ENCODE measurements at regions not wholly inside any gene's neighbourhood (a gene's known extent, or its start where the extent isn't known, plus 50 kb on each side); places are given as distances from the start of the nearest gene placed in this dataset.

DNA sequence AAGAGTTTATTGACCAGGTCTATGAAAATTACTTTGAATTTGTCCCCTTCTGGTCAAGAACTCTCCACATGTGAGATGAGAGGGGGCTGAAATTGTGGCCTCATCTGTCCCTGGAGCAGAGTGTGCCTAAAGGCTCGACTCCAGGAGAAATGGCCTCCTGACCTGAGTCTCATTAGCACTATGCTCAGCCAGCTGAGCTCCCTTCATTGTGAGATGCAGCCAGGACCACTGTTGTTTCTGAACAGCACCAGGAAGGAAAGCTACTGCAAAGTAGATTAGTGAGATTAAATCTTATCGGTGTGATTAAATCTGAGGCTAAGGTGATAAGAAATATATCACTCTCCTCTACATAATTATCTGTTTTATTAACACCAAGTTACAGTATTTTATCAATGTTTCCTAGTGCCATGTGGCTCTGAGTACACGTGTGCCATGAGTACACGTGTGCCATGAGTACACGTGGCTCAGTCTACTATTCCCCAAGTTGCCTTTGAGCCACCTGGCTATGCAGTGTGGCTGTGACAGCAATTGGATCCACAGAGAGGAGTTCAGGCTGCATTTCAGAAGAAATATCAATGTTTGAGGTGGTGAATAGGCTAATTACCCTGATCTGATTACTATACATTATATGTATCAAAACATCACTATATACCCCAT is 126.9 kb downstream of the IPMK start:
- no peak for DNase-seq (ENCODE audit: low read depth in 2 of 3, low spot score in 1 of 3)

- no peak for DNase-seq (ENCODE audit: low read depth in 2 of 3, low spot score in 1 of 3)
Measured at GRCh38 chr10:58140054-58140453, 127.6 kb downstream of the IPMK start.

GRCh38 chr10:58137813-58138212 is 129.9 kb downstream of the IPMK start:
- DNase-seq (ENCODE audit: low read depth in 2 of 3, low spot score in 1 of 3): no peak

- no peak for DNase-seq (ENCODE audit: low read depth in 2 of 3, low spot score in 1 of 3)
Measured at GRCh38 chr10:58115218-58116050, 152.3 kb downstream of the IPMK start.

DNA sequence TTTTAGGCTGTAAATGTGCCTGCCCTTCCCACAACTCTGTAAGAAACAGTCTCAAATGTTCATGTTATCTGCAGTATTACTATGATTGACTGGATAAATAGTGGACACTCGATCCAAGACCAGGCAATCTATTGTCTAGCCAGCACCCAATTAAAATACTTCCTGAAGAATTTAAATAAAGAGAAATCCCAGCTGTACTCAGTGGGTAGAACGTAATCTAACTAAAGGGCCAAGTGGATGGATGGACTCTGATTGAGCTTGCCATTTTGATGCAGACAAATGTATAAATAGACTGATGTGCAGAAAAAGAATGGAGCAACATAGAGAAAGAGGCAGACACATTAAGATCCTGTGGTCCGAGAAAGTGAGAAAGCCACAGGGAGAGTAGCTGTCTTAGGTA is 158.0 kb downstream of the IPMK start:
- no peak for DNase-seq (ENCODE audit: low read depth in 2 of 3, low spot score in 1 of 3)

DNA sequence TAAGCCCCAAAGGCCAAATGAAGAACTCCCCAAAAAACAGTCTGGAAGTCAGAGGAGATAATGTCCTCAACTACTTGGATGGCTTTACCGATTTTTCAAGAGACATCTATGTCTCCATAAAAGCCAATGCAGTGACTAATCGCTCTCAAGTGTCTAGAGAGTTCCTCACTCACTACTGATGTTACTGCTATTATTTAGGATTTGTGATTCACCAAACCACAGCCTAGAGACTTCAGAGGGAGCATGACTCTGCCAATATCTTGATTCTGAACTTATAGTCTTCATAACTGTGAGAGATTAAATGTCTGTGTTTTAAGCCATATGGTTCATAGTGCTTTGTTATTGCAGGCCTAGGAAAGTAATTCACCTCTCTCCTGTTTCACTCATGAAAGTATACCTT is 160.2 kb downstream of the IPMK start:
- no peak for DNase-seq (ENCODE audit: low read depth in 2 of 3, low spot score in 1 of 3)

- DNase-seq (ENCODE audit: low read depth in 2 of 3, low spot score in 1 of 3): no peak
Measured at GRCh38 chr10:58106211-58107035, 161.3 kb downstream of the IPMK start.

DNA sequence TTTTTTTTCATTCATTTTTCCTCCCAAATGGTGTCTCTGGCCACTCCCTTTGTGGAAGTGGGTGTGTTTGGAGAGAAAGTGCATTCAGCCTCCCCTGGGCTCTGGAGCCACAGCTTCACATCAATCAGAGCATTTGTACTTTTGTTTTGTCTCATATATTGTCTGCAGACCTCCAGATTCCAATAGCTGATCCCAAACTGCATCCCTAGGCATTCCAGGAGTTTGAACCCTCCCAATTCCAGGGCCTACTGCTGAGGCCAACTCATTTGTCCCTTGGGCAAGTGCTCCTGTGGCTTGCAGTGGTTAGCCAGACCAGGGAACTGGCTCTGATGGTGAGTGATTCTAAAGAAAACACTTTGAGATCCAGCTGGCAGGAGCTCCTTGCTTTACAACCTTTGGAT is 163.3 kb downstream of the IPMK start:
- DNase-seq (ENCODE audit: low read depth in 2 of 3, low spot score in 1 of 3): no peak

GRCh38 chr10:58102897-58103296 is 164.8 kb downstream of the IPMK start:
- no peak for DNase-seq (ENCODE audit: low read depth in 2 of 3, low spot score in 1 of 3)

DNA sequence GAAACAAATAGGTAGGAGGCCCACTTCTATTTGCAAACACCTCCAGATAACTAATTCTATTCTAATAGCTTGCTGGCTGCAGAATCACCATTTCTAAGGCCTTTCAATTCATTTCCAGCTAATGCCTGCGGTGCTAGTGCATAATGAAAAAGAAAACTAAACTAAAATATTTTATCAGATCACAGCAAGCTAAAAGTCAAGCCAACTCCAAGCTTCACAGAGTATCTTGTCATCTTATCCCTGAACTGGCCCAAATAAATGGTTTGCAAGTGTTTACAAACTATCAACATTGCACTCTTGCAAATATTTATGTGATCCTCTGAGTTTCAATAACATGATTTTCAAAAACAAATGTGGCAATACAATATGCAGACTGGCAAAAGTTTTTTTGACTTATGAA is 166.0 kb downstream of the IPMK start:
- no peak for DNase-seq (ENCODE audit: low read depth in 2 of 3, low spot score in 1 of 3)

- no peak for DNase-seq (ENCODE audit: low read depth in 2 of 3, low spot score in 1 of 3)
Measured at GRCh38 chr10:58094985-58095718, 172.5 kb downstream of the IPMK start.

DNA sequence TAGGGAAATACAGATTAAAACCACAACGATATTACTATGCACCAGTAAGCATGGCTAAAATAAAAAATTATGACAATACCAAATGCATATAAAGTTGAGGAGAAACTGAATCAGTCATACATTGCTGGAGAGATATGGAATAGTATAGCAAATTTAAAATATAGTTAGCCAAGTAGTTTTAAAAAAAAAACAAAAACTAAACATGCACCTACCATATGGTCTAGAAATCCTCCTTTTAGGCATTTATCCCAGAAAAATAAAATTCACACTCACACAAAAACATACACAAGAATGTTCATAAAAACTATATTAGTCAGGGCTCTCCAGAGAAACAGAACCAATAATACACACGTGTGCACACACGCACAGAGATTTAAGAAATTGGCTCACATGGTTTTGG is 175.8 kb downstream of the IPMK start:
- no peak for DNase-seq (ENCODE audit: low read depth in 2 of 3, low spot score in 1 of 3)

GRCh38 chr10:58089739-58090138 is 178.0 kb downstream of the IPMK start:
- no peak for DNase-seq (ENCODE audit: low read depth in 2 of 3, low spot score in 1 of 3)

- no peak for DNase-seq (ENCODE audit: low read depth in 2 of 3, low spot score in 1 of 3)
Measured at GRCh38 chr10:58087896-58088295, 179.8 kb downstream of the IPMK start.

- no peak for DNase-seq (ENCODE audit: low read depth in 2 of 3, low spot score in 1 of 3)
Measured at GRCh38 chr10:58086763-58087150, 180.9 kb downstream of the IPMK start.

DNA sequence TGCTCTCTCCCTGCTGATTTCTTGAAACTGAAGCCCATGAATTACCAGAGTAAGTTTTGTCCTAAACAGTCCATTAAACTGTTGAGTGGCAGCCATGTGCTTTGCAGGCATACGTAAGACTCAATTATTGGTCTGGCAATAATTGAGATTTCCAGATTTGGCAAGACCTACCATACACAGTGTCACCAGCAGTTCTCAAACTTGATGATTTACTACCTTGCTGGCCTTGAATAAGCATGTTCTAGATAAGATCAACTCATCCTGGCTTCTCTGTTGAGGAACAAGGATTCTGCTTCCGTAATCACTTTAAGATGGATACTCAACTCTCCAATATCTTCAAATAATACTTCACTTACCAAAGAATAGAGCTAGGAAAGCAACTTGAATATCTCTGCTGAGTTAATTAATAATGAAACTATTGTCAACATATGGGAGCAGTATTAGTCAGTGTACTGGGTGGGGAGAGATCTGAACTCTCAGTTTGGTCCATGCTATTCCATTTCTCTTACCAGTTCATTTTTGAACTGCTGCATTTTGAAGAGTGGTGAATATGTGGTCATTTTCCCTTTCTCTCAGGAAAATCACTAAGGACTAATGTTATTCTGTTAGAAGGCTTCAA is 181.4 kb downstream of the IPMK start:
- DNase-seq (ENCODE audit: low read depth in 2 of 3, low spot score in 1 of 3): no peak

DNA sequence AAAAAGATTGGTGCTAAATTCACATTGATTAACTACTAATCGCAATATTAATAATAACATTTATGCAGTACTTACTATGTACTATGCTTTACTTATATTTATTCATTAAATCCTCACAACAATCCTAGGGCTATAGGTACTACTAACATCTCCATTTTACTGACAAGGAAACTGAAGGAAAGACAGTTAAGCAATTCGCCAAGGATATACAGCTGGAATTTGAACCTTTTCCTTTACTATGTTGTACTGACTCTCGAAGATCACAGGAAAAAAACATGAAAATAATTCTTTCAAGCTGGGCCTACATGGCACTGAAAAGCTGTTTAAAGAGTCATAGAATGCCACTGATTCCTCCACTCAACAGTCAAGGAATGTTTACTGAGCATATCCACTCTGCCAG is 185.4 kb downstream of the IPMK start:
- no peak for DNase-seq (ENCODE audit: low read depth in 2 of 3, low spot score in 1 of 3)

DNA sequence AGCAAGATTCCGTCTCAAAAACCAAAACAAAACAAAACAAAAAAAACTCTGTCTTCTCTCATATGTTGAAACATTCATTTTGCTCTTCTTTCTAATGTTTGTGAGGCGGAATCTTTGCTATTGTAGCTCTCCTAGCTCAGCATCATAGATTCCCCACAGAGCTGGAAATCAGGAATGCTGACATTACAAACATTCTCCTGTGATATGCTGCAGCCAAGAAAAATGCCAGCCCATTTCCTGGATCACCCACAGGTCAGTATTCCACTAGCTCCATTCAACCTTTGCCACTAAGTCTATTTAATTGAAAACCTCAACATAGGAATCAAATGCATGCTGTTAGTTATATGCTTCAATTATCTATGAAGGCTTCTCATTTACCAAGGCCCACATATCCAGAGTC is 186.3 kb downstream of the IPMK start:
- no peak for DNase-seq (ENCODE audit: low read depth in 2 of 3, low spot score in 1 of 3)

DNA sequence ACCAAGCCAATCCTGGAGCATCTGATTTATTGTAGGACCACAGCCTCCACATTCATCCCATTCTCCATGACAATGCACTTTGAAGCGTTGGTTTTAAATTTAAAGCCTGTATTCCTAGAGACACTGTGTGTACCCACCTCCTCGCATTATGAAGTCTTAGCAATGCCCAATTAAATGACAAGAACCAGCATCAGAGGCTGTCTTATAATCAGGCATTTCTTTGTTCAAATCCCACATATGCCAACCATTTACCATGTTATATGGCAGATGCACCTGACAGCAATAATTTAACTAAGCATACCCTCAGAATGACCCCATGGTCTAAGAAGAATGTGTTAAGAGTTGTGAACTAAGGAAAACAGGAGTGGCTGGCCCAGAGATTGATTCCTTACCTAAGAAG is 188.2 kb downstream of the IPMK start:
- no peak for DNase-seq (ENCODE audit: low read depth in 2 of 3, low spot score in 1 of 3)

- DNase-seq (ENCODE audit: low read depth in 2 of 3, low spot score in 1 of 3): no peak
Measured at GRCh38 chr10:58072634-58073033, 195.1 kb downstream of the IPMK start.

DNA sequence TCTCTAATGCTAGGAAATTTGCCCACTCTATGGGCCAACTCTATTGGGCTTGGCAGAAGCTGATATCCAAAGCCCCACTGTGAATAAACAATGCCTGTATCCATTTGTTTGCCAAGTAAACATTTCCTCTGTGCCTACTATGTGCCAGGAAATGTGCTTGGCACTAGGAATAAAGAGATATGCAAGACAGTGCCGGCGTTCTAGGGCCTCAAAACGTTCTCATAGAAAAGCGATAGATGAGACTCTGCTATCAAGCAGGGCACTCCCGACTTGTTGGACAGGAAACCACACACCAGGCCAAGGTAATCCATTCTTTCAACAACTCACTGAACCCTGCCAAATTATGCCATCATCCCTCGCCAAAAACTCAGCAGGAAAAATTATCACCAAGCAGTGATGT is 196.7 kb downstream of the IPMK start:
- DNase-seq (ENCODE audit: low read depth in 2 of 3, low spot score in 1 of 3): no peak
